Memory B cell (primary cell): ENCODE measurements at regions not wholly inside any gene's neighbourhood (a gene's known extent, or its start where the extent isn't known, plus 50 kb on each side); places are given as distances from the start of the nearest gene placed in this dataset.
A peak's percentile ranks its signal among the peaks of the same experiment; 100 is the strongest.

Source experiments
- ATAC-seq: fragments of 150-1000 bp; cut with Tn5 transposase; 2 replicates; pipeline ENCODE4 v1.10.0; 2021; ENCODE audit warnings: low read depth, mild to moderate bottlenecking, moderate library complexity
- DNase-seq, 2 donors: peaks; one replicate each; pipeline ENCODE4 v3.0.0; 2022; ENCODE audit warnings: low spot score in 2 of 2
- H3K27ac Mint-ChIP-seq: one replicate; pipeline ENCODE4 v1.8.0; 2022; ENCODE audit warnings: mild to moderate bottlenecking, moderate library complexity, mixed read lengths
- H3K27me3 Mint-ChIP-seq: one replicate; pipeline ENCODE4 v1.8.0; 2022; ENCODE audit warnings: mixed read lengths
- H3K36me3 Mint-ChIP-seq: one replicate; pipeline ENCODE4 v1.8.0; 2022; ENCODE audit warnings: mild to moderate bottlenecking, mixed read lengths
- H3K4me1 Mint-ChIP-seq: one replicate; pipeline ENCODE4 v1.8.0; 2022; ENCODE audit warnings: mixed read lengths
- H3K4me3 Mint-ChIP-seq: one replicate; pipeline ENCODE4 v1.8.0; 2022; ENCODE audit warnings: mild to moderate bottlenecking, moderate library complexity, mixed read lengths
- H3K9me3 Mint-ChIP-seq: one replicate; pipeline ENCODE4 v1.8.0; 2022; ENCODE audit warnings: mixed read lengths

DNA sequence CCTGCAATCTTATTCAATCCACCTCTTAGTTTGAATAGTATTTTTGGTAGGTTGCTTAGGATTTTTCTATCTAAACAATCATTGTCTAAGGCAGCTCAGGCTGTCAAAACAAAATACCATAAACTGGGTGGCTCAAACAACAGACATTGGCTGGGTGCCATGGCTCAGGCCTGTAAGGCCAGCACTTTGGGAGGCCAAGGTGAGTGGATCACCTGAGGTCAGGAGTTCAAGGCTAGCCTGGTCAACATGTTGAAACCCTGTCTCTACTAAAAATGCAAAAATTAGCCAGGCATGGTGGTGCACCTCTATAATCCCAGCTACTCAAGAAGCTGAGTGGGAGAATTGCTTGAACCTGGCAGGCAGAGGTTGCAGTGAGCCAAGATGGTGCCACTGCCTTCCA, 126.7 kb downstream of the CYLD start:
- H3K9me3 Mint-ChIP-seq = peaks cover 7% of the 10 kb centered on the region
- no peak for ATAC-seq
- no peak overlapping the region for H3K4me3 Mint-ChIP-seq
- H3K27ac Mint-ChIP-seq = no peak overlapping the region
- no peaks in the 10 kb centered on the region for H3K4me1 Mint-ChIP-seq
- peaks cover 6% of the 10 kb centered on the region for H3K27me3 Mint-ChIP-seq
- DNase-seq = no peak
- H3K36me3 Mint-ChIP-seq = no peaks in the 10 kb centered on the region

GRCh38 chr16:50866806-50867205, 124.9 kb downstream of the CYLD start:
- no peaks in the 10 kb centered on the region for H3K36me3 Mint-ChIP-seq
- no peak overlapping the region for H3K4me3 Mint-ChIP-seq
- peaks cover 7% of the 10 kb centered on the region for H3K27me3 Mint-ChIP-seq
- no peak for ATAC-seq
- DNase-seq = no peak
- H3K27ac Mint-ChIP-seq = no peak overlapping the region
- H3K9me3 Mint-ChIP-seq = no peaks in the 10 kb centered on the region
- H3K4me1 Mint-ChIP-seq = no peaks in the 10 kb centered on the region

- H3K36me3 Mint-ChIP-seq = no peaks in the 10 kb centered on the region
- H3K4me1 Mint-ChIP-seq = no peaks in the 10 kb centered on the region
- H3K4me3 Mint-ChIP-seq = no peak overlapping the region
- H3K9me3 Mint-ChIP-seq = no peaks in the 10 kb centered on the region
- peaks cover 11% of the 10 kb centered on the region for H3K27me3 Mint-ChIP-seq
- DNase-seq (peak in 1 of 2 donors; percentile 2), ATAC-seq (no peak)
- no peak overlapping the region for H3K27ac Mint-ChIP-seq
These were observed 122.5 kb downstream of the CYLD start for GRCh38 chr16:50864386-50864785.

DNA sequence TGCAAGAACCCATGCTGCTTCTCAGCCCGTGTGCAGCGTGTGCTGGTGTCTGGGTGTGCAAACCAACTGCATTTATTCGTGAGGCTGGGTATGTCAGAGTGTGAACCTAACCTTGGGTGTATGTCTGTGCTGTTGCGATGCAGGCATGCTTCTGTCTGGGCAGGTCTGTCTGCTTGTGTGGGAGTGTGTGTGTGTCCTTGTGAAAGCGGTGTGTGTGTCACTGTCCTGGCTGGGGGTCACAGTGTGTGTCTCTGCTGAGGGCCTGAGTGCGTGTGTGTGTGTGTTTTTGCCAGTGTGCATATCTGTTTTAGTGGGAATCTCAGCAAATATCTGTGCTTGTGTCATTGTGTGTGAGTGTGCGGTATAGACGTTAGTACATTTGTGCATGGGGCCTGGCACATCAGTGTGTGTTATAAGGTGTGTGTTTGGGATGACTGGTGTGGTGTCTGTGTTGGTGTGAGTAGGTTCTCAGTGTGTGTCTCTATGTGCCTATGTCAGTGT, 121.8 kb downstream of the CYLD start:
- Mint-ChIP-seq H3K36me3 (no peaks in the 10 kb centered on the region), H3K4me1 (no peaks in the 10 kb centered on the region), H3K9me3 (no peaks in the 10 kb centered on the region), H3K27ac (no peak overlapping the region), H3K27me3 (peaks cover 11% of the 10 kb centered on the region), H3K4me3 (no peak overlapping the region)
- DNase-seq (peak in 1 of 2 donors; percentile 0), ATAC-seq (no peak)

- Mint-ChIP-seq H3K27ac (no peak overlapping the region), H3K4me3 (no peak overlapping the region), H3K9me3 (no peaks in the 10 kb centered on the region), H3K36me3 (no peaks in the 10 kb centered on the region), H3K4me1 (no peaks in the 10 kb centered on the region), H3K27me3 (peaks cover 12% of the 10 kb centered on the region)
- ATAC-seq = no peak
- DNase-seq = no peak
These were observed 121.1 kb downstream of the CYLD start for GRCh38 chr16:50862818-50863643.

DNA sequence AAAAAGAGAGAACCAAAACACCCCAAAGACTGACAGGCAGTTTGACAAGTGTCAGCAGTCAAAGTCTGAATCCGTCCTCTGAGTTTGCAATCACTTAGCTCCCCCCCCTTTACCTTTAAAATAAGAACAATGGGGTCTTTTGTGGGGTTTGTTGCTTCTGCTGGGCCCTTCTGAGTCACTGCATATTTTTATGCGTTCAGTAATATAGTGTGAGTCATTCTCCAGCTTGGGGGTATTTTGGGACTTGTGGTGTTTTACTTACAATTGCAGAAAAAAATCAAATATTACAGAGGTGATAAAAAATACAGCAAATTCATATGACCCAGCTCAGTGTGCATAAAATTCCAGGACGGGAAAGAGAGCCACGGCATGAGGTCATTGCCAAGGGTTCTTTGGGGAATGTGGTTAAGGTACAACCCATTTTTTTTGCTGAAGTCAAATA, 120.1 kb downstream of the CYLD start:
- Mint-ChIP-seq H3K27me3 (peaks cover 17% of the 10 kb centered on the region), H3K4me1 (no peaks in the 10 kb centered on the region), H3K9me3 (no peaks in the 10 kb centered on the region), H3K27ac (no peak overlapping the region), H3K36me3 (no peaks in the 10 kb centered on the region), H3K4me3 (no peak overlapping the region)
- ATAC-seq = no peak
- DNase-seq = no peak

DNA sequence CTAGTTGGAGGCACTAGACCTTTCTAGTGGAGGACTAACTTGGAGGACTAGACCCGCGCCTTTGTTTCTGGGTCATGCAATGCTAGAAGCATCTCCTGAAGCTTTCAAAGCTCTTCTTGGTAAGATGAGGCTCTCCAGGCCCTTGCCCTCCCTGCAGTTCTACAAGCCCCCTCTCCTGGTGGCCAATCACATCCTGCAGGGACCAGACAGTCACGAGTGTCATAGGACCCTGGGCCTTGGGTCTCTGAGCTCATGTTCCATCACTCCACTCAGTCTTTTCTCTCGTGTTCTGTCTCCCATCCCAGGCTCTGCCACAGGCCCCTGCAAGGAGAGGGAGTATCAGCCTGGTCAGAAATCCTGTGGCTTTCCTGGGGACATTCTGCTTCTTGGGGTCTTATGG, 119.6 kb downstream of the CYLD start:
- no peaks in the 10 kb centered on the region for H3K9me3 Mint-ChIP-seq
- DNase-seq = peak in 1 of 2 donors; percentile 2
- no peaks in the 10 kb centered on the region for H3K4me1 Mint-ChIP-seq
- no peak for ATAC-seq
- no peak overlapping the region for H3K4me3 Mint-ChIP-seq
- peaks cover 17% of the 10 kb centered on the region for H3K27me3 Mint-ChIP-seq
- H3K27ac Mint-ChIP-seq = no peak overlapping the region
- no peaks in the 10 kb centered on the region for H3K36me3 Mint-ChIP-seq

DNA sequence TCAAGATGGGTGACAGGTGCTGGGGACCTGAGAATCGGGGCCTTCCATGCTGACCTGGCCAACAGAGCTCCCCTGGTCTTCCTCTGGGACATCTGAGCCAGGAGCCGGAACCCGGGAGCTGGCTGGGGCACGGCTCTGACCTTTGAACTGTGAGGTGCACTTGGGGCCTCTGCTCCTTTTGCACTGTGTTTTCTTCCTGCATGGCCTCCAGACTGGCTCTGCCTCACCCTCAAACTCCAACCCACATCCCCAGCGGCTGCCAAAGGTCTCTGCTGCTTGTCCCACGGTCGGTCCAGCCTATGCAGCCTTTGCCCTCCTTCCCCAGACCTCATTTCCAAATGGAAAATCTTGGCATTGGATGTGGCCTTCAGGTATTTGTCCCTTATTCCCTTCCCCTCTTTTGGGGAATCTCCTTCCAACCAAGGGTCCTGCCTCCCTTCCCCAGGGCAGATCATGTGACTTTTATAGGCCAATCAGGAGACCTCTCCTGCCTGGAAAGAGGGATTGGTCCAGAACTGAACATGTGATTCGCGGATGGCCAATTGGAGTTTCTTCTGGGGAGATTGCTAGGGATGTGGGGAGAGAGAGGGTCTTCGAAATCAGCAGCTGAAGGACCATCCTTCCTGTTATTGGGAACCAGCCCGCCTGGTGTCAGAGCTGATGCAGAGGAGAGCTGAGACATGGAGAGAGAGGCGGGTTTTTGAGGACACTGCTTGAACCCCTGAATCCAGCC, 117.9 kb downstream of the CYLD start:
- peaks cover 16% of the 10 kb centered on the region for H3K27me3 Mint-ChIP-seq
- no peak overlapping the region for H3K4me3 Mint-ChIP-seq

GRCh38 chr16:50858877-50859627, 117.2 kb downstream of the CYLD start:
- Mint-ChIP-seq H3K9me3 (peaks cover under 1% of the 10 kb centered on the region), H3K27me3 (peaks cover 20% of the 10 kb centered on the region), H3K4me3 (no peak overlapping the region), H3K36me3 (no peaks in the 10 kb centered on the region), H3K4me1 (no peaks in the 10 kb centered on the region), H3K27ac (no peak overlapping the region)
- peak in 1 of 2 donors; percentile 3 for DNase-seq
- ATAC-seq = no peak

More for the DNA sequence above, 117.9 kb downstream of the CYLD start:
- Mint-ChIP-seq H3K36me3 (no peaks in the 10 kb centered on the region), H3K9me3 (no peaks in the 10 kb centered on the region), H3K27ac (no peak overlapping the region), H3K4me1 (no peaks in the 10 kb centered on the region)
- peak in 1 of 2 donors; percentile 2 for DNase-seq
- no peak for ATAC-seq

GRCh38 chr16:50858376-50858775, 116.5 kb downstream of the CYLD start:
- peaks cover 19% of the 10 kb centered on the region for H3K27me3 Mint-ChIP-seq
- peaks cover 2% of the 10 kb centered on the region for H3K9me3 Mint-ChIP-seq
- H3K4me1 Mint-ChIP-seq = no peaks in the 10 kb centered on the region

DNA sequence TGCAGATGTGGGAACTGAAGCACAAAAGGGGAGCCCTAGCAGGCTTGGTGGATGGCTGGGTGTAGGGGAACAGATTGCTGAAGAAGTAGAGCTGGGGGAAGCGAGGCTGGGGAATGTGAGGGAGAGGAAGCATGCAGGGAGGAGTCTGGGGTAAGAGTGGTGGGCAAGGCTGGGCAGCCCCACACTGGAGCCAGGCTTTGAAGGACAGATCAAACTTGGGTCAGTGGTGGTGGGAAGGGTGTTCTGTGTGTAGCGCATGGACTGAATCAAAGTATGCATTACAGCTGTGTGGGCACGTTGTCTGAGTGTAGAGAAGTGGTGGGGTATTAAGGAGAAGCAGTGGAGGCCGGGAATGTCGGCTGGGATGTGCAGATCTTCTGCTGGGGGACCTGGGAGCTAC, 116.0 kb downstream of the CYLD start:
- peaks cover 2% of the 10 kb centered on the region for H3K9me3 Mint-ChIP-seq
- no peak for ATAC-seq
- no peak overlapping the region for H3K4me3 Mint-ChIP-seq
- H3K36me3 Mint-ChIP-seq = no peaks in the 10 kb centered on the region
- no peak overlapping the region for H3K27ac Mint-ChIP-seq
- H3K4me1 Mint-ChIP-seq = no peaks in the 10 kb centered on the region
- DNase-seq = no peak
- peaks cover 20% of the 10 kb centered on the region for H3K27me3 Mint-ChIP-seq

More at GRCh38 chr16:50858376-50858775, 116.5 kb downstream of the CYLD start:
- no peaks in the 10 kb centered on the region for H3K36me3 Mint-ChIP-seq
- no peak overlapping the region for H3K4me3 Mint-ChIP-seq
- H3K27ac Mint-ChIP-seq = no peak overlapping the region
- no peak for ATAC-seq
- DNase-seq = peak in 1 of 2 donors; percentile 1

- Mint-ChIP-seq H3K36me3 (no peaks in the 10 kb centered on the region), H3K27me3 (peaks cover 21% of the 10 kb centered on the region), H3K9me3 (peaks cover 2% of the 10 kb centered on the region), H3K4me1 (no peaks in the 10 kb centered on the region), H3K27ac (no peak overlapping the region), H3K4me3 (no peak overlapping the region)
- no peak for DNase-seq
- ATAC-seq = no peak
These were observed 115.1 kb downstream of the CYLD start for GRCh38 chr16:50856991-50857390.

DNA sequence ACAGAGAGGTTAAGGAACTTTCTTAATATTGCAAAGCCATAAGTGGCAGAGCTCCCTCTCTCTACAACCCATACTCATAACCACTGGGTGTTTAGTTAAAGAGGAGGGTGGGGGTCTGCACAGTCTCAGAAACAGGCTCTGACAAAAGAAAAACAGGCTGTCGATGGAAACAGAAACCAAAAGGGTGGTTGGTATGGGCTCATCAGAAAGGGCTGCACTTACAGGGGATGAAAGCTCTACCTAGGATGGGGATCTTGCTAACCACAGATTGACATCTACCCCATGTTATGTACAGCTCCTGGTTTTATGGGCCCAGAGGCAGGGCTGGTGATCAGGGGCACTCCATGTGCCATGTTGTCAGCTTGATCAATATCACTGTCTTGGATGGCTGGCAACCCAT, 111.4 kb downstream of the CYLD start:
- Mint-ChIP-seq H3K36me3 (no peaks in the 10 kb centered on the region), H3K4me3 (no peak overlapping the region), H3K9me3 (peaks cover 2% of the 10 kb centered on the region), H3K27me3 (peaks cover 16% of the 10 kb centered on the region), H3K27ac (no peak overlapping the region), H3K4me1 (no peaks in the 10 kb centered on the region)
- ATAC-seq (no peak), DNase-seq (no peak)
